ENCODE measurements at regions not wholly inside any gene's neighbourhood (a gene's known extent, or its start where the extent isn't known, plus 50 kb on each side); places are given as distances from the start of the nearest gene placed in this dataset.

GRCh38 chr20:50311308-50312001, 120.8 kb downstream of the CEBPB start:
- no peak for TF ChIP-seq CTCF (IDR thresholded peaks at IDR 0.05; ENCODE audit: insufficient read depth, low read depth, low read length)
- no peak for DNase-seq (ENCODE audit: low read depth)
- H3K4me3 ChIP-seq (ENCODE audit: low read depth, low read length), result no peak overlapping the region

- H3K4me3 ChIP-seq (ENCODE audit: low read depth, low read length), result no peak overlapping the region
- TF ChIP-seq CTCF (IDR thresholded peaks at IDR 0.05; ENCODE audit: insufficient read depth, low read depth, low read length), result no peak
- DNase-seq (ENCODE audit: low read depth), result no peak
These were observed 121.5 kb downstream of the CEBPB start for GRCh38 chr20:50312002-50312681.

GRCh38 chr20:50312682-50313521, 122.3 kb downstream of the CEBPB start:
- no peak for TF ChIP-seq CTCF (IDR thresholded peaks at IDR 0.05; ENCODE audit: insufficient read depth, low read depth, low read length)
- no peak overlapping the region for H3K4me3 ChIP-seq (ENCODE audit: low read depth, low read length)
- DNase-seq (ENCODE audit: low read depth), result peak; percentile 79

- no peak for DNase-seq (ENCODE audit: low read depth)
- TF ChIP-seq CTCF (IDR thresholded peaks at IDR 0.05; ENCODE audit: insufficient read depth, low read depth, low read length), result no peak
These were observed 122.8 kb downstream of the CEBPB start for GRCh38 chr20:50313522-50313820.

GRCh38 chr20:50313827-50314677, 123.4 kb downstream of the CEBPB start:
- no peak for TF ChIP-seq CTCF (IDR thresholded peaks at IDR 0.05; ENCODE audit: insufficient read depth, low read depth, low read length)
- H3K4me3 ChIP-seq (ENCODE audit: low read depth, low read length), result no peak overlapping the region
- DNase-seq (ENCODE audit: low read depth), result no peak

More at GRCh38 chr20:50313522-50313820, 122.8 kb downstream of the CEBPB start:
- H3K4me3 ChIP-seq (ENCODE audit: low read depth, low read length), result no peak overlapping the region

- TF ChIP-seq CTCF (IDR thresholded peaks at IDR 0.05; ENCODE audit: insufficient read depth, low read depth, low read length), result no peak
- H3K4me3 ChIP-seq (ENCODE audit: low read depth, low read length), result no peak overlapping the region
- no peak for DNase-seq (ENCODE audit: low read depth)
These were observed 124.2 kb downstream of the CEBPB start for GRCh38 chr20:50314678-50315335.

Data from fibroblast of villous mesenchyme (primary cell).